Ectodermal cell (in vitro differentiated cells): ENCODE measurements at regions not wholly inside any gene's neighbourhood (a gene's known extent, or its start where the extent isn't known, plus 50 kb on each side); places are given as distances from the start of the nearest gene placed in this dataset.
"Not testable (repeated sequence)": the region's sequence is repeated elsewhere in the genome, so short reads cannot be mapped to it uniquely, and the experiment has no call there.

ENCODE experiments used
- H3K27ac ChIP-seq: 2 replicates; pipeline ENCODE4 v1.7.0; 2013; ENCODE audit warnings: mild to moderate bottlenecking, low read depth, low read length; ENCODE audit not compliant: insufficient read depth, poor library complexity, severe bottlenecking
- H3K27me3 ChIP-seq: 2 replicates; pipeline ENCODE4 v1.7.0; 2013; ENCODE audit warnings: mild to moderate bottlenecking, low read length; ENCODE audit not compliant: insufficient read depth, control insufficient read depth, poor library complexity, severe bottlenecking
- H3K36me3 ChIP-seq: one replicate; pipeline ENCODE4 v1.7.0; 2013; ENCODE audit warnings: low read length; ENCODE audit not compliant: control insufficient read depth, insufficient read depth
- H3K4me1 ChIP-seq: one replicate; pipeline ENCODE4 v1.7.0; 2013; ENCODE audit warnings: low read length; ENCODE audit not compliant: control insufficient read depth, insufficient read depth
- H3K4me3 ChIP-seq: 2 replicates; pipeline ENCODE4 v1.7.0; 2013; ENCODE audit warnings: low read depth, low read length, control low read depth; ENCODE audit not compliant: insufficient read depth
- H3K9me3 ChIP-seq: 2 replicates; pipeline ENCODE4 v1.7.0; 2013; ENCODE audit warnings: mild to moderate bottlenecking, low read length, moderate library complexity; ENCODE audit not compliant: control insufficient read depth
- WGBS, 2 experiments: methylation state at CpG; one replicate each; pipeline ENCODE4 v1.1.7; 2013; ENCODE audit warnings: missing lambda C conversion rate in 2 of 2; 5-methylcytosine and 5-hydroxymethylcytosine counted together

DNA sequence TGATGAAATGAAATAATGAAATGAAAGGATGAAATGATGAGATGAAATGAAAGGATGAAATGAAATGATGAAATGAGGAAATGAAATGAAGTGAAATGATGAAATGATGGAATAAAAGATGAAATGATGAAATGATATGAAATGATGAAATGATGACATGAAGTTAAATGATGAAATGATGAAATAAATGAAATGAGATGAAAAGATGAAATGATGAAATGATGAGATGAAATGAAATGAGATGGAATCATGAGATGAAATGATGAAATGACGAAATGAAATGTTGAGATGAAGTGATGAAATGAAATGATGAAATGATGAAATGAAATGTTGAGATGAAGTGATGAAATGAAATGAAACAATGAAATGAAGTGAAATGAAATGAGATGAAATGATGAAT lies 638.3 kb downstream of the GOLGA6L6 start:
- WGBS, 2 experiments = 54 to 55% methylated on average over 1 of the region's 1 CpG
- H3K4me3 ChIP-seq, H3K36me3 ChIP-seq, H3K27ac ChIP-seq, H3K27me3 ChIP-seq, H3K9me3 ChIP-seq, H3K4me1 ChIP-seq: not testable (repeated sequence)

DNA sequence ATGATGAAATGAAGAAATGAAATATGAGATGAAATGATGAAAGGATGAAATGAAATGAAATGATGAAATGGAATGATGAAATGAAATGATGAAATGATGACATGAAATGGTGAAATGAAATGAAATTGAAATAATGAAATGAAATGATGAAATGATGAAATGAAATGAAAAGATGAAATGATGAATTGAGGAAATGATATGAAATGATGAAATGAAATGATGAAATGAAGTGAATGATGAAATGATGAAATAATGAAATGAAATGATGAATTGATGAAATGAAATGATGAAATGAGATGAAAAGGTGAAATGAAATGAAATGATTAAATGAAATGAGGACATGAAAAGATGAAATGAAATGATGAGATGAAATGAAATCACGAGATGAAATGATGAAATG lies 639.2 kb downstream of the GOLGA6L6 start:
- not testable (repeated sequence) for H3K27me3 ChIP-seq, H3K4me3 ChIP-seq, H3K36me3 ChIP-seq, H3K9me3 ChIP-seq, H3K4me1 ChIP-seq, H3K27ac ChIP-seq
- WGBS, 2 experiments = 68 to 75% methylated on average over 1 of the region's 1 CpG

DNA sequence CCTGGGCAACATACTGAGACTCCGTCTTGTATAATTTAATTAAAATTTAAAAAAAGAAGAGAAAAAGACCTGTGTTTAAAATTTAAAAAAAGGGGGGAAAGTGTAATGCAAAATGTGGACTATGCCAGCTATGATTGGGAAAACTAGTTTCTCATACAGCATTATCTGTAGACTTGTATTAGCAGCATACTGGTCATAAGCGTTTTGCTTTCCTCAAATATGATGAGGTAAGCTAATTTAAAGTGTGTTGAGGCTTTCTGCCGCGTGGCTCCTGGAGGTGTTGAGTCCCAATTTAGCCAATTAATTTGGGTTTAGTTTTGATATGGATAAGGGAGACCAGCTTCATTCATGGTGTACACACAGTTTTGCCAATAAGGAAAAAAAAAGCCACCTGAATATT lies 640.2 kb downstream of the GOLGA6L6 start:
- not testable (repeated sequence) for H3K27ac ChIP-seq, H3K9me3 ChIP-seq, H3K27me3 ChIP-seq, H3K4me3 ChIP-seq, H3K36me3 ChIP-seq, H3K4me1 ChIP-seq
- 58 to 60% methylated on average over 1 to 3 of the region's 4 CpGs for WGBS, 2 experiments

DNA sequence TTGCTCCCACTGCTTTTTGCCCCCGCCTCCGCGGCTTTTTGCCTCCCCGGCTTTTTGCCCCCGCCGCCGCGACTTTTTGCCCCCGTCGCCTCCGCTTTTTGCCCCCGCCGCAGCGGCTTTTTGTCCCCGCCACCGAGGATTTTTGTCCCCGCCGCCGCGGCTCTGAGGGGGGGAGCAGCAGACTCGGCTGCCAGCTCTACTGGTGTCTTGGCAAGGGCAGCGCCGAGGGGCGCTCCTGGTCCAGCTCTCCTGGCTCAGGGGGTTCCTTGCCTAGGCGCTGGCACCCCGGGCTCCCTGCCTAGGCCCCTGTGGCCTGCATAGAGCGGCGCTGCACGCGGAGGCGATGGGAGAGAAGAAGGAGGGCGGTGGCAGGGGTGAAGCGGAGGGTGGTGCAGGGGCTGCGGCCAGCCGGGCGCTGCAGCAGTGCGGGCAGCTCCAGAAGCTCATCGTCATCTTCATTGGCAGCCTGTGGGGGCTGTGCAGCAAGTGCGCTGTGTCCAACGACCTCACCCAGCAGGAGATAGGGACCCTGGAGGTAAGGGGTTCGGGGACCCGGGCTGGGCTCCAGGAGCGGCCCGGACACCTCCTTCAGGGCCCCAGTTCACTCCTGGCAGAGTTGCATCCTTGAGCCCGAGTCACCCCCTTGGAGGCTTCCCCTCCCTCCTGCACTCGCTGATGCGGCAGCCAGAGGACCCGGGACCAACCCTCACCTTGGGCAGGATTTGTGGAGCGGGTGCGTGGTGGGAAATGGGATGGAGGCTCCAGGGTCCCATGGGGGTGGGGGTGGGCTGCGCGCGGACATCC lies 642.4 kb downstream of the GOLGA6L6 start:
- no peaks in the 10 kb centered on the region for H3K27me3 ChIP-seq
- H3K4me3 ChIP-seq = no peak overlapping the region
- H3K27ac ChIP-seq = no peak overlapping the region
- H3K9me3 ChIP-seq = peaks cover 2% of the 10 kb centered on the region
- WGBS, 2 experiments = 85 to 87% methylated on average over 52 to 53 of the region's 53 CpGs
- no peaks in the 10 kb centered on the region for H3K4me1 ChIP-seq
- H3K36me3 ChIP-seq = no peaks in the 10 kb centered on the region

DNA sequence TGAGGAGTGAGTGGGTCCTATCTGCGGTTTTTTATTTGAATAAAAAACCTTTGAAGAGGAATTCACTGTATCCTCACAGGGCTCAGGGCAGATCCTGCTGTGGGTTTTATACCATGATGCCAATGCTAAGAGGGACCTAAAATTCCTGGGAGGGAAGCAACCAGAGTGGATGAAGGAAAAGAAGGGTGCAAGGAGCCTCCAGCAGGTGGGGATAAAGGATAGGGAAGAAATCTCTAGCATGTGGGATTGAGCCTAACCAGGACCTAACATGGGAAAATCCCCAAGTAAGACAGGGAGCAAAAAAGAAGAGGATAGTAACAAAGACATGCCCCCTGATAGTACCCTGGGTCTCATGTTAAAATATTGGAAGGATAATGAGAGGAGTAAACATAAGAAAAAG lies 652.8 kb downstream of the GOLGA6L6 start:
- WGBS, 2 experiments = no CpG with 5 or more reads among the region's 1 CpG
- H3K4me1 ChIP-seq, H3K4me3 ChIP-seq, H3K9me3 ChIP-seq, H3K27ac ChIP-seq, H3K27me3 ChIP-seq, H3K36me3 ChIP-seq: not testable (repeated sequence)

DNA sequence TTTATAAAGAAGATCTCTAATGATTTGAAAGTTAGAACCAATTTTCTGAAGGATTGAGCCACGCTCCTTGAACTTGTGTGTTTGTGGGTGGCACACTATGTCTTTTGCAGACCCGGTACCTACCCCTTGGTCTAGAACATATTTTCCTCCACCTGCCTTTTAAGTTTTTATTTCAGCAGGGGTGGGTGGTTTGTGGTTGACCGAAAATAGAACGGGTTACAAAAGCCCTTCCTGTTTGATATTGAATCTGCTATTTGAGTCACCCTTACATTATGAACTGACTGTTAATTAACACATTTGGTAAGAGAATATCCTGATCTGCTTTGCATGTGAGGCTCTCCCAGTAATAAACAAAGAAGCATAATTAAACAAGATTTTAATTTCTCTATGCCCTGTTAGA lies 697.5 kb downstream of the GOLGA6L6 start:
- H3K9me3 ChIP-seq, H3K36me3 ChIP-seq, H3K27ac ChIP-seq, H3K27me3 ChIP-seq, H3K4me3 ChIP-seq, H3K4me1 ChIP-seq: not testable (repeated sequence)
- WGBS, 2 experiments = no CpG with 5 or more reads among the region's 4 CpGs
